Ectodermal cell (in vitro differentiated cells): ENCODE measurements at regions not wholly inside any gene's neighbourhood (a gene's known extent, or its start where the extent isn't known, plus 50 kb on each side); places are given as distances from the start of the nearest gene placed in this dataset.

ENCODE experiments used
- H3K27ac ChIP-seq: 2 replicates; pipeline ENCODE4 v1.7.0; 2013; ENCODE audit warnings: mild to moderate bottlenecking, low read depth, low read length; ENCODE audit not compliant: insufficient read depth, poor library complexity, severe bottlenecking
- H3K27me3 ChIP-seq: 2 replicates; pipeline ENCODE4 v1.7.0; 2013; ENCODE audit warnings: mild to moderate bottlenecking, low read length; ENCODE audit not compliant: insufficient read depth, control insufficient read depth, poor library complexity, severe bottlenecking
- H3K36me3 ChIP-seq: one replicate; pipeline ENCODE4 v1.7.0; 2013; ENCODE audit warnings: low read length; ENCODE audit not compliant: control insufficient read depth, insufficient read depth
- H3K4me1 ChIP-seq: one replicate; pipeline ENCODE4 v1.7.0; 2013; ENCODE audit warnings: low read length; ENCODE audit not compliant: control insufficient read depth, insufficient read depth
- H3K4me3 ChIP-seq: 2 replicates; pipeline ENCODE4 v1.7.0; 2013; ENCODE audit warnings: low read depth, low read length, control low read depth; ENCODE audit not compliant: insufficient read depth
- H3K9me3 ChIP-seq: 2 replicates; pipeline ENCODE4 v1.7.0; 2013; ENCODE audit warnings: mild to moderate bottlenecking, low read length, moderate library complexity; ENCODE audit not compliant: control insufficient read depth
- WGBS, 2 experiments: methylation state at CpG; one replicate each; pipeline ENCODE4 v1.1.7; 2013; ENCODE audit warnings: missing lambda C conversion rate in 2 of 2; 5-methylcytosine and 5-hydroxymethylcytosine counted together

DNA sequence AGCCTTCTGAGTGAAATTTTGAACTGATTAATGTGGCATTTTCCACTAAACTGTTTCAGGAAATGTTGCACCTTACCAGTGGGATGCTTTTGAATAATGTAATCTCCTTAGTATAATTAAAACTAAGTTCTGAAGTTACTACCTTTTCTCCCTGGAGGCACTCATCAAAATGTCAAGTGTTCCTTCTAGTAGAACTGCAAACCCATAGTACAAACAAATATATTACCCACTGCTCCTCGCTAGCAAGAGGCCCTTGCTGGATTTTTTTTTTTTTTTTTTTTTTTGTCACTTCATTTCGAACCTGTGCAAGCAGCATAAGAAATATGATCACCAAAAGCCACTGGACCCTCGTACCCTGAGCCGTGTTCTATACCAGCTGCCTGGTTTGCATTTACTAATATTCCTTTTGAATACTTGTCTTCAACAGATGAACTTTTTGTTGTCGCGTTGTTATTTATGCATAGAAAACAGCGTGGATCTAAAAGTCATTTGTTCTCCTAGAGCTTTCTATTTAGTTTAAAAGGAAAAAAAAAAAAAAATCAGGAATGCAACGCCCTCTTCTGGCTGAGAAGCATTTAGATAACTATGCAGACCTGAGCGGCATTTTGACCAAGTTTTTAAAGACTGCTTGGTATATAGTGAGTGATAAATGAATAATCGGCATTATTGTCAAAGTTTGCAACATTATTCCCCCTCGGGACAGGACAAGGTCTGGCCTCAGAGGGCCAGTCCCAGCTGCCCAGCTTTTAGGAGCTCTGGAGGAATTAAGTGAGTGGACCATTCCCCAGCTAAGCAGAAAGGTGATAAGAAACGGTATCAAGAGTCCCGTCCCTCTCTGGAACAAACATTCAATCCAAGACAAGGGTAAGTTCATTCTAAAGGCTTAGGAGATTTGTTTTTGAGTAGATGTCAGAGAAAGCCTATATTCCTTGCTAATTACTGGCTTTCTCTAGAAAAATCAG lies 162.5 kb upstream of the KIF2A start:
- no peaks in the 10 kb centered on the region for H3K27me3 ChIP-seq
- 37% methylated on average over 13 of the region's 13 CpGs for WGBS, 2 experiments
- no peaks in the 10 kb centered on the region for H3K36me3 ChIP-seq
- no peak overlapping the region for H3K27ac ChIP-seq
- no peaks in the 10 kb centered on the region for H3K9me3 ChIP-seq
- H3K4me1 ChIP-seq = peaks cover 4% of the 10 kb centered on the region
- H3K4me3 ChIP-seq = no peak overlapping the region

DNA sequence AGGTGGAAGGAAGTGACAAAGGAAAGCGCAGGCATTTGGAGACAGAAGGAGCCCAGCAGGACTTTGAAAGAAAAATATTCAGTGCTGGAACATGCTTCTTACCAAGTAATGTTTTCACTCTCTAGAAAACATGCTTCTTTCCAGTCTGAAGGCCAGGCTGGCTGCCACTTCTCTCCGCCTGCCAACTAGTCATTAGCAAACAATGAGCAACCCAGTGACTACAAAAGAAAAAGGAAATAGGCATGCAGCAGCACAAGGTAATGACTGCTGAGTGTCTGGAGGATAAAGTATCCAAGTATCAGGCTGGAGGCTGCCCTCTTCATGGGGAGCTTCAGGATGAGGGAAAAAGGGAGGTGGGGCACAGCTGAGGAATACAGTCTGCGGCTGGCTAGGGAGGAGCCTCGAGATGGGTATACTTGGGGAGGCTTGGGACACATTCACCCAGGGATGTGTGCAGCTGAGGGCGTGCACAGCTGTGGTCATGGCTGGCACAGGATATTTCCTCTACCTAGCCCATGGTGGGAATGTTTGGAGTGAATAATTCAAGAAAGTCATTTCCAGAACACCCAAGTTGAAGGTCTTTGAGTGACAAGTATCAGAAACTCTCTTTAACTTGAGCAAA lies 161.5 kb upstream of the KIF2A start:
- 82 to 85% methylated on average over 5 of the region's 5 CpGs for WGBS, 2 experiments
- H3K4me3 ChIP-seq = no peak overlapping the region
- no peaks in the 10 kb centered on the region for H3K36me3 ChIP-seq
- H3K27ac ChIP-seq = no peak overlapping the region
- H3K4me1 ChIP-seq = peaks cover 4% of the 10 kb centered on the region
- H3K9me3 ChIP-seq = no peaks in the 10 kb centered on the region
- H3K27me3 ChIP-seq = no peaks in the 10 kb centered on the region

DNA sequence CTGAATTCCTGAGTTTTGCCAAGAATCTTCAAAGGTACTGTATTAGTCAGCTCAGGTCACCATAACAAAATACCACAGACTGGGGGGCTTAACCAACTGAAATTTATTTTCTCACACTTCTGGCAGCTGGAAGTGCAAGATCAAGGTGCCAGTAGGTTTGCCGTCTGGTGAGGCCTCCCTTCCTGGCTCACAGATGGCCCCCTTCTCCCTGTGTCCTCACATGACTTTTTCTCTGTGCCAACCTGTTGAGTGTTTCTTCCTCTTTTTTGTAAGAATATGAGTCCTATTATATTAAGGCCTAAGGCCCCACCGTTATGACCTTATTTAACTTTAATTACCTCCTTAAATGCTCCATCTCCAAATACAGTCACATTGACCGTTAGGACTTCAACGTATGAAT lies 156.1 kb upstream of the KIF2A start:
- no peak overlapping the region for H3K4me3 ChIP-seq

DNA sequence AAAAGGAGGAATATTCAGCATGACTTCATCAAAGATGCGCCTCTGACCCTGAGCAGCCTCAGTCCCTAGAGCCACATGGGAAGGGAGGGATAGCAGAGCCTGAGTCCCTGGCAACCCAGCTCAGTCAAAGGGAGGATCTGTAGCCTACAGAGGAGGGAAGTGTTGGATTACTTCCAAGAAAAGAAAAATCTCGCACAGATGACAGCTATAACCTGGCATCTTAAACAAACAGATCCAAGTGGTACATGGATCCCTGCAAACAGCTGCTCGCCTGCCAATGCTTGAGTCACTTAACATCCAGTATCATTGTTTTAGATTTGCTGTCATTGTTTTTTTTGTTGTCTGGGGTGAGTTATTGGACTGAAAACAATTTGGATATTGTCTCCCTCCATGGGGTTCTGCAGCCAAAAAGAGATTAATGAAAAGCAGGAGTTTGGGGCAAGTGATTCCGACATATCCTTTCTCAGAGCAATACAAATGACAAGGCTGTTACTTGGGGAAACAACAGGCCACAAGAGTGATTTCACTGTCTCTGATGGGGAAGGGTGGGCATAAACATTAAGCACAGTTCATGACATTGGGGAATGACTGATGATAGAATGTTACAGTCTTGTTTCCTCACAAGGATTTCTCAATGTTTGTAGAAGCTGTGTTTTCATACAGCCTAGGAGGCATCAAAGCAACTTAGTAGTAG lies 153.5 kb upstream of the KIF2A start:
- Histone ChIP-seq H3K4me1 (no peaks in the 10 kb centered on the region), H3K27ac (peak overlapping the region; percentile 11), H3K4me3 (no peak overlapping the region), H3K27me3 (no peaks in the 10 kb centered on the region), H3K36me3 (no peaks in the 10 kb centered on the region), H3K9me3 (no peaks in the 10 kb centered on the region)
- 82 to 90% methylated on average over 4 of the region's 4 CpGs for WGBS, 2 experiments

More for the DNA sequence above, 156.1 kb upstream of the KIF2A start:
- Histone ChIP-seq H3K36me3 (no peaks in the 10 kb centered on the region), H3K27me3 (no peaks in the 10 kb centered on the region), H3K4me1 (no peaks in the 10 kb centered on the region), H3K27ac (no peak overlapping the region), H3K9me3 (no peaks in the 10 kb centered on the region)
- 84 to 98% methylated on average over 1 to 2 of the region's 4 CpGs for WGBS, 2 experiments

DNA sequence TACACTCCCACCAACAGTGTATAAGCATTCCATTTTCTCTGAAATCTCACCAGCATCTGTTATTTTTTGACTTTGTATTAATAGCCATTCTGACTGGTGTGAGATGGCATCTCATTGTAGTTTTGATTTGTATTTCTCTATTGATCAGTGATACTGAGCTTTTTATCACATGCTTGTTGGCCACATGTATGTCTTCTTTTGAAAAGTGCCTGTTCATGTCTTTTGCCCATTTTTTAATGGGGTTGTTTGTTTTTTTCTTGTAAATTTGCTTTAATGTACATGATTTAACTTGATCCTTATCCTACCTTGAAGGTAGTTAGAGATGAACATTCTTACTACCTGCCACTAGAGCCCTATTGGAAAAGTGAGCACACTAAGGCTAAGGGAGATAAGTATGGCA lies 151.2 kb upstream of the KIF2A start:
- H3K27me3 ChIP-seq = no peaks in the 10 kb centered on the region

DNA sequence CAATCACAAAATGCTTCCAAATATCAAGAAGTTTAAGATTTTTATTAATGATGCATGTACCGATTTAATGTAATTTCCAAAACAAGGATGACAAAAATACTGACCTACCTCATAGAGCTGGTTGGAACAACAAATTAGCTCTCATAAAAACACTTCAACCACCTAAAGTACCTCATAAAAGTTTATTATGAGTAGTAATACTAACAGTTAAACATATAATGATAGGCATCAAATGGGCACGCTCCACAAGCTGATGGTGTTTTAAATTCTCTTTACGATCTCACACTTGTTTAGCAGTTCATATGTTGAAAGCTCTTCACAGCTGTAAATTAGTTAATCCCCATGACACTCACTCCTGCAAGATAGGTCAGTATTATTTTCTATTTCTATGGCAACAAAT lies 150.0 kb upstream of the KIF2A start:
- no peak overlapping the region for H3K4me3 ChIP-seq
- no peak overlapping the region for H3K27ac ChIP-seq
- H3K4me1 ChIP-seq = no peaks in the 10 kb centered on the region
- H3K36me3 ChIP-seq = no peaks in the 10 kb centered on the region
- no peaks in the 10 kb centered on the region for H3K27me3 ChIP-seq
- 88 to 98% methylated on average over 2 to 3 of the region's 3 CpGs for WGBS, 2 experiments
- no peaks in the 10 kb centered on the region for H3K9me3 ChIP-seq

More for the DNA sequence above, 151.2 kb upstream of the KIF2A start:
- Histone ChIP-seq H3K4me1 (no peaks in the 10 kb centered on the region), H3K9me3 (no peaks in the 10 kb centered on the region), H3K4me3 (no peak overlapping the region), H3K27ac (no peak overlapping the region), H3K36me3 (no peaks in the 10 kb centered on the region)

DNA sequence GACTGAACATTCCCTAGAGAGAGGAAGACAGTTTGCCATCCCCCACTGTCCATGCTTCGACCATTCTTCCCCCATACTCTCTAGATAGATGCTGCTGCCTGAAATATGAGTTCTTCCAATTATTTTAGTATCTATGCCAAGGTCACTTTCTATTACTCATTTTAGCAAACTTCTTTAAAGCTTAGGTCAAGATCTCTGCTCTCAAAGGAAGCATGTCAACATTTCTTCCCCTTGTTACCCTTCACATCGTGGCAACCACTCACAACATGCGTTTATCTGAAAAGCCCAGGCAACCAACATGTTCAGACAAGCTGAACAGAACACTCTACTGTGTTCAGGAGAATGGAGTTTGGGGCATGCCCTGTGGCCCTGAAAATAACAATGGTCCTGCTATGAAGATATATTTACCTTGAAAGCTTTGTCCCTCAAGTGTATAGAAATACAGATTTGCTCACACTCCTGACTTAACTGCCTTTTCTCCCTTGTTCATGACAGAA lies 138.4 kb upstream of the KIF2A start:
- Histone ChIP-seq H3K27me3 (no peaks in the 10 kb centered on the region), H3K4me1 (no peaks in the 10 kb centered on the region), H3K4me3 (no peak overlapping the region), H3K9me3 (no peaks in the 10 kb centered on the region), H3K36me3 (no peaks in the 10 kb centered on the region), H3K27ac (no peak overlapping the region)
- 94 to 95% methylated on average over 3 of the region's 3 CpGs for WGBS, 2 experiments

DNA sequence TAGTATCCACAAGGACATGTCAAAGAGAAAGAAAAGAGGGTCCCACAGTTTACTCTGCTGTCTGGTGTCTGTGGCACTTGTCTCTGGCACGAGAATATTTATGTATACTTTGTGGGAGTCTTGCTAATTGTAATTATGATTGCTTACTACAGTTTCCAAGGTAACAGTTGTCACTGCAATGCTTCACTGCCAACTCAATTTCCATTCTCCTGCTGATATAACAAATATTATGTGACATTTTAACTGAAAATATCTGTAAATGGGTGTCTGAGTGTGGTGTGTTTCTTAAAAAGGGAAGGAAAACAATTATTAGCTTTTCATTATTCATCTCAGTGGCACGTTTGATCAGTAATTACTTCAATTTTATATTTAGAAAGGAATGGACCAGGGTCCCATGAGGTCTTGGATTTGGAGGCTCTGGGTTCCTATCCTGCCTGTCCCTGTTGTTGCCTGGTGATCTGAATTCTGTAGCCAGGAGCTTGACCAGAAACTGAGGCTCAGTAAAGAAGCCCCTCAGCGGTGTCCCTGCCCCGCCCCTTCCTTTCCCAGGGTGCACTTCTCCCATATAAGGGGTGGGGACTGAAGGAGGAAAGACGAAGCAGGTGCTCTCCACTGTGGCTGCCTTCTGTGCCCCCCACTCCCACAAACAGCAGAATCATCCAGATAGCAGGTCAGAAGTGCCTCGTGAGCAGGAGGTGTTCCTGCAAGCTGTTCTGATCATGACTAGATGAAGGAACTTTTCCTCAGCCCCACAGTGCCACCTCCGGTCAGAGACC lies 137.3 kb upstream of the KIF2A start:
- Histone ChIP-seq H3K9me3 (no peaks in the 10 kb centered on the region), H3K36me3 (no peaks in the 10 kb centered on the region), H3K27ac (no peak overlapping the region), H3K4me1 (no peaks in the 10 kb centered on the region), H3K27me3 (no peaks in the 10 kb centered on the region), H3K4me3 (no peak overlapping the region)
- 82 to 92% methylated on average over 6 to 7 of the region's 7 CpGs for WGBS, 2 experiments

DNA sequence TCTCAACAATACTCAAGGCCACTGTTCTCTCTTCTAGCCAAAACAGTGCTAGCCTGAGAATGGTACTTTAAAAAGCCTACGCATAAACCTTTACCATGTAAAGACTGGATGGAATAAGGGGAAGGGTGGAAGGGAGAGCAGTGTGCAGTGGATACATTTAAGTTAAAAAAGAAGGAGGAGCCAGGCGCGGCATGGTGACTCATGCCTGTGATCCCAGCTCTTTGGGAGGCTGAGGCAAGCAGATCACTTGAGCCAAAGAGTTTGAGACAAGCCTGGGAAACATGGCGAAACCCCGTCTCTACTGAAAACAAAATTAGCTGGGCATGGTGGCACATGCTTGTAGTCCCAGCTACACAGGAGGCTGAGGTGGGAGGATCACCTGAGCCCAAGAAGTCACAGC lies 127.7 kb upstream of the KIF2A start:
- no peaks in the 10 kb centered on the region for H3K9me3 ChIP-seq
- no peak overlapping the region for H3K27ac ChIP-seq
- no peak overlapping the region for H3K4me3 ChIP-seq
- H3K27me3 ChIP-seq = no peaks in the 10 kb centered on the region
- WGBS, 2 experiments = 76% methylated on average over 5 of the region's 5 CpGs
- H3K4me1 ChIP-seq = no peaks in the 10 kb centered on the region
- H3K36me3 ChIP-seq = no peaks in the 10 kb centered on the region
